OCI-LY1 (cell line): ENCODE measurements at regions not wholly inside any gene's neighbourhood (a gene's known extent, or its start where the extent isn't known, plus 50 kb on each side); places are given as distances from the start of the nearest gene placed in this dataset.

ENCODE experiments used
- H2AFZ ChIP-seq: fragments of 200-600 bp; sonication (generic), shearing (Covaris generic); 2 replicates; pipeline ENCODE4 v1.6.0; 2014; ENCODE audit warnings: antibody characterized with exemption, mild to moderate bottlenecking, low read length
- H3F3A ChIP-seq: fragments of 200-600 bp; sonication (generic), shearing (Covaris generic); 2 replicates; pipeline ENCODE4 v1.6.0; 2014; ENCODE audit warnings: mild to moderate bottlenecking, antibody characterized with exemption, low read length, moderate library complexity; ENCODE audit not compliant: insufficient read depth
- H3K27ac ChIP-seq: fragments of 200-600 bp; sonication (generic); 2 replicates; pipeline ENCODE4 v1.5.1; 2014; ENCODE audit warnings: low read length, mixed run types, mild to moderate bottlenecking, low read depth; ENCODE audit not compliant: poor library complexity, severe bottlenecking
- H3K27me3 ChIP-seq: fragments of 200-600 bp; sonication (generic); 2 replicates; pipeline ENCODE4 v1.6.0; 2014; ENCODE audit warnings: antibody characterized with exemption, mild to moderate bottlenecking, low read length, moderate library complexity; ENCODE audit not compliant: insufficient read depth
- H3K36me3 ChIP-seq: fragments of 200-600 bp; sonication (generic); 2 replicates; pipeline ENCODE4 v1.6.1; 2014; ENCODE audit warnings: mild to moderate bottlenecking, antibody characterized with exemption, low read length, moderate library complexity, mixed read lengths; ENCODE audit not compliant: insufficient read depth
- H3K4me1 ChIP-seq: fragments of 200-600 bp; sonication (generic); 2 replicates; pipeline ENCODE4 v1.5.1; 2014; ENCODE audit warnings: mild to moderate bottlenecking, low read length, moderate library complexity; ENCODE audit not compliant: insufficient read depth, severe bottlenecking
- H3K4me2 ChIP-seq: fragments of 200-600 bp; sonication (generic), shearing (Covaris generic); 2 replicates; pipeline ENCODE4 v1.6.1; 2014; ENCODE audit warnings: low read length
- H3K4me3 ChIP-seq: fragments of 200-600 bp; sonication (generic); 2 replicates; pipeline ENCODE4 v1.5.1; 2014; ENCODE audit warnings: low read length, low read depth, mild to moderate bottlenecking, mixed read lengths; ENCODE audit not compliant: poor library complexity, severe bottlenecking
- H3K79me2 ChIP-seq: fragments of 200-600 bp; shearing (Covaris generic); 2 replicates; pipeline ENCODE4 v1.6.1; 2016; ENCODE audit warnings: mixed run types, low read length, mixed read lengths; ENCODE audit not compliant: insufficient read depth
- H3K9ac ChIP-seq: fragments of 200-600 bp; sonication (generic), shearing (Covaris generic); 2 replicates; pipeline ENCODE4 v1.6.1; 2014; ENCODE audit warnings: mild to moderate bottlenecking, low read length, mixed read lengths
- H3K9me2 ChIP-seq: fragments of 200-600 bp; sonication (generic), shearing (Covaris generic); 2 replicates; pipeline ENCODE4 v1.6.1; 2014; ENCODE audit warnings: low read depth, mild to moderate bottlenecking, low read length, mixed read lengths
- H3K9me3 ChIP-seq: fragments of 200-600 bp; shearing (Covaris generic); 2 replicates; pipeline ENCODE4 v1.6.1; 2014; ENCODE audit warnings: low read length, mixed read lengths
- H4K20me1 ChIP-seq: fragments of 200-600 bp; sonication (generic), shearing (Covaris generic); 2 replicates; pipeline ENCODE4 v1.6.0; 2016; ENCODE audit warnings: mild to moderate bottlenecking, low read length; ENCODE audit not compliant: insufficient read depth
- CTCF ChIP-seq: fragments of 200-600 bp; sonication (generic), shearing (Covaris generic); IDR thresholded peaks from 2 replicates; pipeline ENCODE4 v1.5.1; 2017; ENCODE audit warnings: mild to moderate bottlenecking, antibody characterized with exemption, low read length, moderate library complexity, mixed read lengths
- EZH2 ChIP-seq: fragments of 200-600 bp; sonication (generic), shearing (Covaris generic); IDR thresholded peaks from 2 replicates; pipeline ENCODE4 v1.8.0; 2017; ENCODE audit warnings: borderline replicate concordance, mixed run types, mild to moderate bottlenecking, antibody characterized with exemption, low read length, moderate library complexity, mixed read lengths

GRCh38 chr6:56324396-56324795, 77.0 kb upstream of the COL21A1 start:
- H3K4me3 ChIP-seq: no peak overlapping the region
- no peaks in the 10 kb centered on the region for H3K27me3 ChIP-seq
- no peaks in the 10 kb centered on the region for H4K20me1 ChIP-seq
- H3K36me3 ChIP-seq: no peaks in the 10 kb centered on the region
- no peaks in the 10 kb centered on the region for H3K9me3 ChIP-seq
- no peak overlapping the region for H3K27ac ChIP-seq
- no peaks in the 10 kb centered on the region for H3F3A ChIP-seq
- H3K9ac ChIP-seq: no peak overlapping the region
- H2AFZ ChIP-seq: no peak overlapping the region
- no peaks in the 10 kb centered on the region for H3K79me2 ChIP-seq
- H3K4me2 ChIP-seq: no peak overlapping the region
- TF ChIP-seq CTCF: no peak
- no peaks in the 10 kb centered on the region for H3K9me2 ChIP-seq
- no peaks in the 10 kb centered on the region for H3K4me1 ChIP-seq

GRCh38 chr6:56318851-56319250, 71.5 kb upstream of the COL21A1 start:
- Histone ChIP-seq H3K9ac (no peak overlapping the region), H3K9me3 (no peaks in the 10 kb centered on the region), H3K36me3 (no peaks in the 10 kb centered on the region), H3K27ac (no peak overlapping the region), H3K4me2 (no peak overlapping the region), H3K4me3 (no peak overlapping the region), H3K27me3 (no peaks in the 10 kb centered on the region), H3K4me1 (no peaks in the 10 kb centered on the region), H3K9me2 (no peaks in the 10 kb centered on the region), H3K79me2 (no peaks in the 10 kb centered on the region), H2AFZ (no peak overlapping the region), H3F3A (no peaks in the 10 kb centered on the region), H4K20me1 (no peaks in the 10 kb centered on the region)
- no peak for TF ChIP-seq EZH2
- TF ChIP-seq CTCF: no peak

- H3K9ac ChIP-seq: no peak overlapping the region
- no peaks in the 10 kb centered on the region for H3K79me2 ChIP-seq
- TF ChIP-seq CTCF: peak; percentile 81
- no peak for TF ChIP-seq EZH2
- no peaks in the 10 kb centered on the region for H3K4me1 ChIP-seq
- no peak overlapping the region for H3K4me3 ChIP-seq
- H3K36me3 ChIP-seq: no peaks in the 10 kb centered on the region
- no peaks in the 10 kb centered on the region for H4K20me1 ChIP-seq
- H2AFZ ChIP-seq: no peak overlapping the region
- no peaks in the 10 kb centered on the region for H3K9me2 ChIP-seq
- no peaks in the 10 kb centered on the region for H3F3A ChIP-seq
- H3K4me2 ChIP-seq: no peak overlapping the region
- no peaks in the 10 kb centered on the region for H3K9me3 ChIP-seq
- H3K27ac ChIP-seq: no peak overlapping the region
- no peaks in the 10 kb centered on the region for H3K27me3 ChIP-seq
Observed at GRCh38 chr6:56314683-56315523, 67.5 kb upstream of the COL21A1 start.
